IMR-90 (cell line): ENCODE measurements at regions not wholly inside any gene's neighbourhood (a gene's known extent, or its start where the extent isn't known, plus 50 kb on each side); places are given as distances from the start of the nearest gene placed in this dataset.

Source experiments
- CEBPB ChIP-seq: IDR thresholded peaks from 2 replicates; pipeline ENCODE4 v1.6.1; 2012; ENCODE audit warnings: low read depth, low read length, improper control_type of control experiment
- CTCF ChIP-seq: conservative IDR thresholded peaks from 2 replicates; pipeline ENCODE4 v1.5.1; 2012; ENCODE audit warnings: mild to moderate bottlenecking, low read depth, low read length, improper control_type of control experiment
- FOS ChIP-seq: fragments of 150-350 bp; IDR thresholded peaks from 2 replicates; pipeline ENCODE4 v1.6.1; 2016; ENCODE audit warnings: low read depth, low read length
- MXI1 ChIP-seq: IDR thresholded peaks from 2 replicates; pipeline ENCODE4 v1.6.1; 2012; ENCODE audit warnings: low read depth, mild to moderate bottlenecking, low read length, moderate library complexity, borderline replicate concordance
- NFE2L2 ChIP-seq: fragments of 150-350 bp; IDR thresholded peaks from 2 replicates; pipeline ENCODE4 v1.6.1; 2016; ENCODE audit warnings: low read depth, mild to moderate bottlenecking, low read length
- POLR2A ChIP-seq: IDR thresholded peaks from 2 replicates; pipeline ENCODE4 v1.6.1; 2012; ENCODE audit warnings: mild to moderate bottlenecking, low read depth, low read length
- RAD21 ChIP-seq: IDR thresholded peaks from 2 replicates; pipeline ENCODE4 v1.6.1; 2012; ENCODE audit warnings: low read length, improper control_type of control experiment
- RCOR1 ChIP-seq: IDR thresholded peaks from 2 replicates; pipeline ENCODE4 v1.6.1; 2012; ENCODE audit warnings: mild to moderate bottlenecking, low read length, improper control_type of control experiment; ENCODE audit not compliant: insufficient replicate concordance
- RFX5 ChIP-seq: IDR thresholded peaks from 2 replicates; pipeline ENCODE4 v1.8.0; 2012; ENCODE audit warnings: low read depth, mild to moderate bottlenecking, low read length, moderate library complexity

- TF ChIP-seq CTCF (no peak), POLR2A (no peak), FOS (peak; percentile 40; the same call in 1 of the 2 replicates), CEBPB (no peak), NFE2L2 (no peak), MXI1 (no peak), RCOR1 (no peak), RFX5 (no peak), RAD21 (no peak)
Measured at GRCh38 chrX:96480081-96480480, 204.6 kb upstream of the DIAPH2 start.
